ENCODE measurements at regions not wholly inside any gene's neighbourhood (a gene's known extent, or its start where the extent isn't known, plus 50 kb on each side); places are given as distances from the start of the nearest gene placed in this dataset.

DNA sequence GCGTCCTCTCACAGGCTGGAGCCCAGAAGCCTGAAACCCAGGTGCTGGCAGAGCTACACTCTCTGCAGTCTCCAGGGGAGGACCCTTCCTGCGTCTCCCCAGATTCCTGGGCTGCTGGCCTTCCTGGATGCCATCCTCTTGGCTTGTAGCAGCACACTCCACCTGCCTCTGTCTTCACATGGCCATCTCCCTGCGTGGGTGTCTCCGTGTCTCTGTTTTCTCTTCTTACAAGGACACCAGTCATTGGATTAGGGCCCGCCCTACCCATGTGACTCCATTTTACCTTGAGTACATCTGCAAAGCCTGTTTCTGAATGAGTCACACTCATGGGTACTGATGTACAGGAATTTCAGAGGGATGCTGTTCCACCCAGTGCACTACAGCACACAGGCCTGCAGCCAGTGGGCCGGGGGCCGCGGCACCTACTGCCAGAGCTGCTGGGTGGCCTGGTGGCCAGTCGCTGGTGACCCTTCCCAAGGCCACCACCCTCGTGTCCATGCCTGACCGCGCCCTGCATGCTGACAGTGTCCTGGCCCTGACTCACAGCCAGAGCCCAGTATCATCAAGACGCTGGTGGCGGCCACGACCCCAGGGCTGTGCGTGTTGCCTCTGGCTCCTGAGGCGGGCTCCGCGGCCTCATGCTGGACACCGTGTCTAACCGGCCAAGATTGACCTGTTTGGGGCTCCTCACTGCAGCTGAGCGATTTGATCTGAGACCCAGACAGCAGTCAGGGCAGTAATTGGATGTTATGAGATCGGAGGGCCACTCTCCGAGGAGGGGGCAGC lies 63.6 kb upstream of the NKX1-1 start:
- peaks cover 25 to 27% of the 10 kb centered on the region in 2 donors for H3K4me1 ChIP-seq (replicated peaks in 1 of 2)
- ATAC-seq (replicated peaks in 6 of 8): peak in 7 of 8 experiments; percentile 25 to 68 (median 35)
- H3K27ac ChIP-seq: no peak overlapping the region
- in situ Hi-C loops (cut with MboI; ENCODE audit: low pct_unique_long_range_greater_than_20kb in 2 of 9, low sequenced_read_pairs in 9 of 9, unreplicated experiment in 9 of 9): no loop called here
- 40 to 100% (median 60%) methylated on average over 1 to 5 of the region's 24 CpGs; no CpG with 5 or more reads in 7 of the 10 experiments for WGBS, 10 experiments
- no peak overlapping the region for H3K4me3 ChIP-seq

DNA sequence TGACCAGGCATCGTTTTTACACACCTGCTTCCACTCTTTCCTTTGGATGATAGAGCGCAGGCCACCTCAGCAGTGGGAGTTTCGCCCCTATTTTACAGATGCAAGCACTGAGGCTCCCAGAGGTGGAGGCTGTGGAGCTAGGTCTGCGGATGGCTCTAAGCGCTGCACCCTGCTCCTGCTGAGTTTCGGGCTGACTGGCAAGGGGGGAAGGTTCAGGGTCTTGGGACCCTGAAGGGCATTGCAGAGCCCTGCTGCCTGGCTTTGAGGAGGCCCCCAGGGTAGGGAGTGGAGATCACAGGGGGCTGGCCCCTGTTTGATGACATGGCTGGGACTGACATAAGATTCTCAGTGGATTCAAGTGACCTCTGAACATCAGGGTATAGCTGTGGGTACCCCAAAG lies 62.8 kb upstream of the NKX1-1 start:
- in situ Hi-C loops (cut with MboI; ENCODE audit: low pct_unique_long_range_greater_than_20kb in 2 of 9, low sequenced_read_pairs in 9 of 9, unreplicated experiment in 9 of 9): no loop called here
- WGBS, 10 experiments: 0 to 80% (median 70%) methylated on average over 1 to 2 of the region's 6 CpGs; no CpG with 5 or more reads in 7 of the 10 experiments
- Histone ChIP-seq H3K4me1 (replicated peaks in 1 of 2) (peaks cover 26 to 31% of the 10 kb centered on the region in 2 donors), H3K4me3 (no peak overlapping the region), H3K27ac (no peak overlapping the region)
- ATAC-seq (replicated peaks in 6 of 8): no peak

DNA sequence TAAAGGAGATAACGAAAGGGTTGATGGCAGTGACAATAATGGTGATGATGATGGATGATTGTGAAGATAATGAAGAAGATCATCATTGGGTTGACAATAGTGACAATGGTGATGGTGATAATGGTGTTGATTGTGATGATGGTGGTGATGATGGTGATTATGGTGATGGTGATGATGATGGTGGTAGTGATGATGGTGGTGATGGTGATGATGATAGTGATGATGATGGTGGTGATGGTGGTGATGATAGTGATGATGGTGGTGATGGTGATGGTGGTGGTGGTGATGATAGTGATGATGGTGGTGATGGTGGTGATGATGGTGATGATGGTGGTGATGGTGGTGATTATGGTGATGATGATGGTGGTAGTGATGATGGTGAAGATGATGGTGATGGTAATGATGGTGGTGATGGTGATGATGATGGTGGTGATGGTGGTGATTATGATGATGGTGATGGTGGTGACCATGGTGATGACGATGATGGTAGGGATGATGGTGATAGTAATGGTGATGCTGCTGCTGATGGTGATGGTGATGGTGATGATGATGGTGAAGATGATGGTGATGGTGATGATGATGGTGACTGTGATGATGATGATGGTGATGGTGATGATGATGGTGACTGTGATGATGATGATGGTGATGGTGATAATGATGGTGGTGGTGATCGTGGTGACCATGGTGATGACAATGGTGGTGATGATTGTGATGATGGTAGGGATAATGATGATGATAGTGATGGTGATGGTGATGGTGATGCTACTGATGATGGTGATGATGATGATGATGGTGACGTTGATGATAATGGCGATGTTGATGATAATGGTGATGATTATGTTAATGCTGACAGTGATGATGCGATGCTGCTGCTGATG lies 61.6 kb upstream of the NKX1-1 start:
- WGBS, 10 experiments: 34 to 100% (median 81%) methylated on average over 1 to 6 of the region's 6 CpGs
- no peak overlapping the region for H3K27ac ChIP-seq
- H3K4me1 ChIP-seq (replicated peaks in 1 of 2): peaks cover 34 to 43% of the 10 kb centered on the region in 2 donors
- no peak overlapping the region for H3K4me3 ChIP-seq
- in situ Hi-C loops (cut with MboI; ENCODE audit: low pct_unique_long_range_greater_than_20kb in 2 of 9, low sequenced_read_pairs in 9 of 9, unreplicated experiment in 9 of 9): no loop called here
- ATAC-seq (replicated peaks in 6 of 8): no peak

DNA sequence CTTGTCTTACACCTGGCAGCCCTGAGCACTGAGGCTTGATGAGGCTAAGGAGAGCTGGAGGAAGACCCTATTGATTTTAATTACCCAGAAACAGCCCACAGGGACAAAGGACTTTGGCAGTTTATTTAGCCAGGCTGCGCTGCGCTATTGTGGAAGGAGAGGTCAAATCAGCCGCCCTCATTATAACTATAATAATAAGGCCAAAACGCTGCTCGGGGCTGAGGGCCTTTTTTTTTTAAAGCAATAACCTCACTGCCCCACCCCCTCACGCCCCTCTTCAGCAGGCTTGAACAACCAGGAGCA lies 60.6 kb upstream of the NKX1-1 start:
- in situ Hi-C loops (cut with MboI; ENCODE audit: low pct_unique_long_range_greater_than_20kb in 2 of 9, low sequenced_read_pairs in 9 of 9, unreplicated experiment in 9 of 9): no loop called here
- H3K4me1 ChIP-seq (replicated peaks in 1 of 2): peaks cover 36 to 45% of the 10 kb centered on the region in 2 donors
- WGBS, 10 experiments: 20 to 93% (median 49%) methylated on average over 2 to 5 of the region's 6 CpGs; no CpG with 5 or more reads in 4 of the 10 experiments
- no peak overlapping the region for H3K4me3 ChIP-seq
- no peak overlapping the region for H3K27ac ChIP-seq
- ATAC-seq (replicated peaks in 6 of 8): no peak

DNA sequence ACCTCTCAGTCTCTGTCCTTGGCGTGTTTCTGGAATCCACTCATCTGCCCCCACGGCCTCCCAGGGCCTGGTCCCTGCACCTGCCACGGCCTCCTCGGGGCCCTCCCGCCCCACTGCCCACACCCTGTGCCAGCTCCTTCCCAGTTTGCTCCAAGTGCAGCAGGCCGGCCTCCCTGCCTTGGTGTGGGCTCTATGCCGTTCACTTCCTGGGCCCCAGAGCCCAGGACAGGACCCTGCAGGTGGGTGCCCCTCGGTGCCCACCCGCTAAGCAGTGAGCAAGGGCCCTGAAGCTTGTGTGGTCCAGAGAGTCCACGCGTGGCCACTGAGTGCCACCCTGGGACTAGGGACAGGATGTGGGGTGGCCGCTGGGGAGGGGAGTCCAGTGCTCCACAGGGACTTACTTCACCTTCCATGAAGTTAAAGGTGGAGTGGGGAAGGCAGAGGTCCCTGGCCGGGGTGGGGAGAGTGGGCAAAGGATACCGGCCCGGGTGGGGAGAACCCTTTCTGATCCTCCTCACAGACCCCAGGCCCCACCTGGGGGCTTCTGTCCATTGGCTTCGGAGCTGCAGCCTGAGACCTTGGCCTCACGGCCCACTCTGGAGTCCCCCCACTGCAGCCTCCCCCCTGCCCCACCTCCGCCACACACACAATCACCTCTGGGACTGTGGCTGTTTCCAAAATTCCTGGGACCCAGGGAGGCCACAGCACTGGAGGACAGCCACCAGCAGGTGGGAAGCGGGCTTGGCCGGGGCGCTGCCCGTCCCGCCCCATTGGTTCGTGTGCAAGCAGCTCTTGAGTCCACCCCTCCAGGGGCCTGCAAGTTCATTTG lies 60.0 kb upstream of the NKX1-1 start:
- H3K4me3 ChIP-seq: no peak overlapping the region
- ATAC-seq (replicated peaks in 6 of 8): no peak
- H3K4me1 ChIP-seq (replicated peaks in 1 of 2): peaks cover 36 to 44% of the 10 kb centered on the region in 2 donors
- H3K27ac ChIP-seq: no peak overlapping the region
- 100% methylated on average over 2 of the region's 24 CpGs; no CpG with 5 or more reads in 9 of the 10 experiments for WGBS, 10 experiments
- in situ Hi-C loops (cut with MboI; ENCODE audit: low pct_unique_long_range_greater_than_20kb in 2 of 9, low sequenced_read_pairs in 9 of 9, unreplicated experiment in 9 of 9): no loop called here

DNA sequence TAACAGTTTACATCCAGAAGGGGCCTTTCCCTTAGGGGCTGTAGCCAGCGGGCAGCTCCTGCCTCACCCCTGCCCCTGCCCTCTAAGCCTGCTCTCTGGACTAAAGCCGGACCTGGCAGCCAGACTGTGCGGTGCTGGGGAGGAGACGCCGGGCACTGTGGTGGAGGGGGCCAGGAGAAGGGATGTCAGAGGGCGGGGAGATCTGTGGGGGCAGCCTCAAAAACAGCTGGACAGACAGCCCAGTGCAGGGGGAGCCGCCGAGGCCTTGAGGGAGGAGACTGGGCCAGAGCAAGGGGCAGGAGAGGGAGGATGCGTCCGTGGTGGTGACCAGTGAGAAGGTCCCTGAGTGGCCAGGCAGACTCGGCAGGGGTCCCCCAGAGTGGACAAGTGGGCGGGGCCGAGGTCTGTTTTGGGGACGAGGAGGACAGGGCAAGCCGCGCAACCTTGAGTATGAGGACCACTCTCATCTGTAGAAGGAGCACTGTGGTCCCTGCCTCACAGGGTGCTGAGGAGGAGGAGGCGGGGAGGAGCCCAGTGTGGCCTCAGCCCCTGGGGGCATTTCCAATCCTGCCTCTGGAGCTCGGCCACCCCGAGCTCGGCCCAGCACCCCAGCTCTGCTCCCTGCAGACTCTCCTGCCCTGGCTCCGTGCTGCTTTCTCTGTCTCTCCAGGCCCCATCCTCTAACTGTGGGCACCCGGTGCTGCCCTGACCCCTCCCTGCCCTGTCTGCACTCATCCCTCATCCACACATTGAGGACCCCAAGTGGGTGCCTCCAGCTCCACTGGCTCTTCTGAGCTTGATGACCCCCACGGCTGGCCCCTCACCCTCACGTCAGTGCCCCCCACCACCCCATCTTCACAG lies 59.2 kb upstream of the NKX1-1 start:
- in situ Hi-C loops (cut with MboI; ENCODE audit: low pct_unique_long_range_greater_than_20kb in 2 of 9, low sequenced_read_pairs in 9 of 9, unreplicated experiment in 9 of 9): no loop called here
- Histone ChIP-seq H3K27ac (no peak overlapping the region), H3K4me3 (no peak overlapping the region), H3K4me1 (replicated peaks in 1 of 2) (peaks cover 36 to 44% of the 10 kb centered on the region in 2 donors)
- ATAC-seq (replicated peaks in 6 of 8): no peak
- WGBS, 10 experiments: 60 to 100% (median 82%) methylated on average over 1 to 7 of the region's 24 CpGs; no CpG with 5 or more reads in 7 of the 10 experiments

DNA sequence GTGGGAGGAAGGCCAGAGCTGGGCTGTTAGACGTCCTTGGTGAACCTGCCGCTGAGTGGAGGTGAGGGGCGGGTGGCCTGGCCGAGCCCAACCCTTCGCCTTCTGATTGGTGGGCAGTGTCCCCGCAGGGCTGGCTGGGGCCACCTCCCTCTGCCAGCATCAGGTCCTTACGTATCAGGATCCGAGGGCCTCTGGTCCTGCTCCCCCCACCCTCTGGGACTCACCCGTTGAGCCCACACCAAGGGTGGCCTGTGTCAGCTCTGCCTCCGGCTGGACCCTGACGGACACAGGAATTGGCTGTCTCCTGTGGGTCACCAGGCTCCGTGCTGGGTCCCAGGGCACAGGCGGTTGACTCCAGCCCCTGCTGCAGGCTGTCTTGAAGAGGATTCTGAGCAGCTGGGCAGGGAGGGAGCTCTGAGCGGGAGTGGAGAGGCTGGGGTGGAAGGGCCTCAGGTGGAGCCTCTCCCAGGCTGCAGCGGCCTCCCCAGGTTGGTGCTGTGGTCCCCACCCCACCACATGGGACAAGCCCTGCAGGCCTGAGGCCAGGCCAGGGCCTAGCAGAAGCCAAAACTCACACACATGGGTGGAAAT lies 58.4 kb upstream of the NKX1-1 start:
- in situ Hi-C loops (cut with MboI; ENCODE audit: low pct_unique_long_range_greater_than_20kb in 2 of 9, low sequenced_read_pairs in 9 of 9, unreplicated experiment in 9 of 9): no loop called here
- peak in 2 of 8 experiments; percentile 9 to 22 for ATAC-seq (replicated peaks in 6 of 8)
- Histone ChIP-seq H3K27ac (no peak overlapping the region), H3K4me3 (no peak overlapping the region), H3K4me1 (replicated peaks in 1 of 2) (peaks cover 36 to 45% of the 10 kb centered on the region in 2 donors)
- 33 to 80% (median 60%) methylated on average over 1 to 2 of the region's 15 CpGs; no CpG with 5 or more reads in 7 of the 10 experiments for WGBS, 10 experiments

DNA sequence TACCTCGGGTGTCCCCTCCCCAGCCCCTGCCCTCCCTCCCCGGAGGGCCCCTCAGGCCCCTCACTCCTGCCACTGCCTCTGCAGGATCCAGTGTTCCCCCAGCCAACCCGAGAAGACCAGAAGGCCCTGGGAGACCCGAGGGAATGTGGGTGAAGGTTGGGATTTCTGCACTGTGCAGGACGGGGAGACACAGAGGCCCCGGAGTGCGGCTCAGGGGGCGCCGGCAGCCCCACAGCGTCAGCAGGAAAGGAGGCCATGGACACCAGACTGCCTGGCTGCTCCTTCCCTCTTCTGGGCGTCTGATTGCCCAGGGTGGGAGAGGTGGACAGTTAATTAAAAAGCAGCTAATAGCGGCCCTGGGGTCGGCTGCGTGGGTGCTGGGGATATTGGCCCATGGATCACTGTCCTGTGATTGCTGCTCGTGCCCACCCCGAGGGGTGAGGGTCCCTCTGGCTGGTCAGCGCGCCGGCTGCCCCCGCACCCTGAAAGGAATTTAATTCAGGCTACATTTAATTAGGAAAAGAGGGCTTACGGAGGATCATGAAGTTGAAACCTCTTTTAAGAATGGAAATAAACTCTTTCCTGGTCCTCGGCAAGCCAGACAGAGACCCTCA lies 57.8 kb upstream of the NKX1-1 start:
- Histone ChIP-seq H3K27ac (no peak overlapping the region), H3K4me1 (replicated peaks in 1 of 2) (peaks cover 36 to 52% of the 10 kb centered on the region in 2 donors), H3K4me3 (no peak overlapping the region)
- 30 to 100% (median 60%) methylated on average over 1 to 4 of the region's 22 CpGs; no CpG with 5 or more reads in 5 of the 10 experiments for WGBS, 10 experiments
- ATAC-seq (replicated peaks in 6 of 8): no peak
- in situ Hi-C loops (cut with MboI; ENCODE audit: low pct_unique_long_range_greater_than_20kb in 2 of 9, low sequenced_read_pairs in 9 of 9, unreplicated experiment in 9 of 9): no loop called here

DNA sequence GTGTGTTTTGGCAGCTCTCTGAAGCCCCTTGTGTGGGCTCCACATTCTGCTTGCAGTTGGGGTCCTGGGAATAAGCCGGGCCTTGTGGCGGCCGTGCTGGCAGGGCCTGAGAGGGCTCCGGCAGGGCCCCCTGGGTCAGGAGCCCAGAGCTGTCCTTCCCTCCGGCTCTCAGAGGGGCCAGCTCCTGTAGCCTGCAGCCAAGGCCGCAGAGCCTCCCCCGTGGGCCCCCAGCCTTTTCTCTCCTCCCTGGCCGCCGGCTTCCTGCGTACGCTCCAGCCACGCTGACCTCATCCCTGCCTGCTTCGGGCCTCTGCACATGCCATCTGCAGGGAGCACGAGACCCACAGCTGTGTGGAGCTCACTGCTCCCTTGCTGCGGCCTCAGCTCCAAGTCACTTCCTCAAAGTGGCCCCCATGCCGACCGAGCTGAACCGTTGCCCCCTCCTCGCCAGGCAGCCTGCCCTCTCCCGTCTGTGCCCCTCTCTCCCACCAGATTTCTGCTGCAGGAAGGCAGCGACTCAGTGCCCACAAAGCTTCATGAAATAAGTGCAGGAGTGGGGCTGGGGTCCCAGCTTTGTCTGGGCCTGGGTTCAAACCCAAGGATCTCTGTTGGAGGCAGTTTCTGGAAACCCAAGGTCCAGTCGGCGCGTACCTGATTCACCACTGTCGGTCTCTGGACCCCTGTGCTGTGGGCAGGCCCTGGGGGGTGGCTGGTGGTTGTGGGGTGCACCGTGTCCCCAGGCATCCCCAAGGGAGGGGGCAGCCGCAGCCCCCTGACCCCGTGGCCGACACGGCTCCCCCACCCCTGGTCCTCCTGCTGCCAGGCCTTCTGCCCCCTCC lies 57.1 kb upstream of the NKX1-1 start:
- Histone ChIP-seq H3K27ac (peak overlapping the region in 1 of 2 donors; percentile 76), H3K4me3 (no peak overlapping the region), H3K4me1 (replicated peaks in 1 of 2) (peaks cover 36 to 54% of the 10 kb centered on the region in 2 donors)
- in situ Hi-C loops (cut with MboI; ENCODE audit: low pct_unique_long_range_greater_than_20kb in 2 of 9, low sequenced_read_pairs in 9 of 9, unreplicated experiment in 9 of 9): no loop called here
- ATAC-seq (replicated peaks in 6 of 8): peak; percentile 86 to 98 (median 92)
- WGBS, 10 experiments: 32 to 33% methylated on average over 1 to 11 of the region's 30 CpGs; no CpG with 5 or more reads in 8 of the 10 experiments

DNA sequence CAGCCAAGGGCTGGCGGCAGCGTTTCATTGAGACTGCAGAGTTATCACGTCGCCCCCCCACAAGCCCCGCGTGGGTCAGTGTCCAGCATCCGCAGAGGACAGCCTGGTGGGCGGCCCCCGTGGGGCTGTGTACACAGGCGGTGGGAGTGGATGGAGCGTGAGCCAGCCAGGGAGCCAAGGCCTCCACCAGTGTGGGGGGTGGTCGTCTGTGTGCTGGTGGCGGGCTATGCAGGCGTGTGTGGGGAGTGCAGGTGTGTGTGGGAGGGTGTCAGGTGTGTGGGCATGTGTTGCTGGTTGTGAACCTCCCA lies 56.5 kb upstream of the NKX1-1 start:
- H3K4me1 ChIP-seq (replicated peaks in 1 of 2): peaks cover 36 to 54% of the 10 kb centered on the region in 2 donors
- 73% methylated on average over 8 of the region's 14 CpGs; no CpG with 5 or more reads in 9 of the 10 experiments for WGBS, 10 experiments
- ATAC-seq (replicated peaks in 6 of 8): peak in 5 of 8 experiments; percentile 51 to 63 (median 57)
- H3K27ac ChIP-seq: peak overlapping the region in 1 of 2 donors; percentile 76
- in situ Hi-C loops (cut with MboI; ENCODE audit: low pct_unique_long_range_greater_than_20kb in 2 of 9, low sequenced_read_pairs in 9 of 9, unreplicated experiment in 9 of 9): no loop called here
- no peak overlapping the region for H3K4me3 ChIP-seq

All from motor neuron (in vitro differentiated cells).